ENCODE measurements at regions not wholly inside any gene's neighbourhood (a gene's known extent, or its start where the extent isn't known, plus 50 kb on each side); places are given as distances from the start of the nearest gene placed in this dataset.

GRCh38 chr1:196027127-196027526, 581.1 kb downstream of the KCNT2 start:
- TF ChIP-seq BHLHE40 (IDR thresholded peaks at IDR 0.05; ENCODE audit: borderline replicate concordance in 1 of 2, low read depth in 2 of 2, low read length in 1 of 2) (no peak), RCOR1 (conservative IDR thresholded peaks at IDR 0.05; ENCODE audit: low read depth, low read length) (no peak)
- TF ChIP-seq, protein P1, sequence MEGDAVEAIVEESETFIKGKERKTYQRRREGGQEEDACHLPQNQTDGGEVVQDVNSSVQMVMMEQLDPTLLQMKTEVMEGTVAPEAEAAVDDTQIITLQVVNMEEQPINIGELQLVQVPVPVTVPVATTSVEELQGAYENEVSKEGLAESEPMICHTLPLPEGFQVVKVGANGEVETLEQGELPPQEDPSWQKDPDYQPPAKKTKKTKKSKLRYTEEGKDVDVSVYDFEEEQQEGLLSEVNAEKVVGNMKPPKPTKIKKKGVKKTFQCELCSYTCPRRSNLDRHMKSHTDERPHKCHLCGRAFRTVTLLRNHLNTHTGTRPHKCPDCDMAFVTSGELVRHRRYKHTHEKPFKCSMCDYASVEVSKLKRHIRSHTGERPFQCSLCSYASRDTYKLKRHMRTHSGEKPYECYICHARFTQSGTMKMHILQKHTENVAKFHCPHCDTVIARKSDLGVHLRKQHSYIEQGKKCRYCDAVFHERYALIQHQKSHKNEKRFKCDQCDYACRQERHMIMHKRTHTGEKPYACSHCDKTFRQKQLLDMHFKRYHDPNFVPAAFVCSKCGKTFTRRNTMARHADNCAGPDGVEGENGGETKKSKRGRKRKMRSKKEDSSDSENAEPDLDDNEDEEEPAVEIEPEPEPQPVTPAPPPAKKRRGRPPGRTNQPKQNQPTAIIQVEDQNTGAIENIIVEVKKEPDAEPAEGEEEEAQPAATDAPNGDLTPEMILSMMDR (IDR thresholded peaks at IDR 0.05 in 2 of 3, conservative IDR thresholded peaks at IDR 0.05 in 1 of 3; ENCODE audit: control insufficient read depth in 2 of 3, extremely low read depth in 1 of 3, insufficient read depth in 1 of 3, low read depth in 3 of 3, low read length in 3 of 3), result no peak
